GM18508 (cell line): ENCODE measurements at regions not wholly inside any gene's neighbourhood (a gene's known extent, or its start where the extent isn't known, plus 50 kb on each side); places are given as distances from the start of the nearest gene placed in this dataset.
"Not testable (repeated sequence)": the region's sequence is repeated elsewhere in the genome, so short reads cannot be mapped to it uniquely, and the experiment has no call there.

Experiments
- ATAC-seq: cut with Tn5 transposase; IDR thresholded peaks from one replicate; pipeline ENCODE4 v1.9.1; 2021; ENCODE audit warnings: moderate number of reproducible peaks; ENCODE audit not compliant: insufficient read depth, unreplicated experiment

- no peak for ATAC-seq
These were observed 118.1 kb downstream of the GATA3 start for GRCh38 chr10:8172604-8173003.

- ATAC-seq: no peak
These were observed 118.9 kb downstream of the GATA3 start for GRCh38 chr10:8173243-8173865.

GRCh38 chr10:8173866-8174243 lies 119.4 kb downstream of the GATA3 start:
- ATAC-seq: no peak

GRCh38 chr10:8174762-8175161 lies 120.3 kb downstream of the GATA3 start:
- no peak for ATAC-seq

- ATAC-seq: not testable (repeated sequence)
These were observed 123.0 kb downstream of the GATA3 start for GRCh38 chr10:8177526-8177925.

- not testable (repeated sequence) for ATAC-seq
These were observed 125.3 kb downstream of the GATA3 start for GRCh38 chr10:8179773-8180172.

GRCh38 chr10:8180360-8181109 lies 126.0 kb downstream of the GATA3 start:
- no peak for ATAC-seq

- no peak for ATAC-seq
These were observed 127.1 kb downstream of the GATA3 start for GRCh38 chr10:8181496-8182157.

GRCh38 chr10:8182806-8183205 lies 128.3 kb downstream of the GATA3 start:
- no peak for ATAC-seq

- peak; percentile 49 for ATAC-seq
These were observed 128.8 kb downstream of the GATA3 start for GRCh38 chr10:8183241-8183704.

- no peak for ATAC-seq
These were observed 132.7 kb downstream of the GATA3 start for GRCh38 chr10:8187171-8187666.

GRCh38 chr10:8189458-8189857 lies 135.0 kb downstream of the GATA3 start:
- no peak for ATAC-seq

- ATAC-seq: no peak
These were observed 137.8 kb downstream of the GATA3 start for GRCh38 chr10:8192301-8192700.

- no peak for ATAC-seq
These were observed 139.1 kb downstream of the GATA3 start for GRCh38 chr10:8193546-8193945.

- no peak for ATAC-seq
These were observed 139.6 kb downstream of the GATA3 start for GRCh38 chr10:8194050-8194449.

- ATAC-seq: no peak
These were observed 152.4 kb downstream of the GATA3 start for GRCh38 chr10:8206882-8207281.

- ATAC-seq: no peak
These were observed 157.1 kb downstream of the GATA3 start for GRCh38 chr10:8211631-8212030.

GRCh38 chr10:8213735-8214134 lies 159.2 kb downstream of the GATA3 start:
- no peak for ATAC-seq

GRCh38 chr10:8214587-8214986 lies 160.1 kb downstream of the GATA3 start:
- ATAC-seq: no peak

GRCh38 chr10:8216893-8217292 lies 162.4 kb downstream of the GATA3 start:
- ATAC-seq: no peak

GRCh38 chr10:8221451-8221850 lies 167.0 kb downstream of the GATA3 start:
- ATAC-seq: no peak
